H1 (cell line): ENCODE measurements at regions not wholly inside any gene's neighbourhood (a gene's known extent, or its start where the extent isn't known, plus 50 kb on each side); places are given as distances from the start of the nearest gene placed in this dataset.

Source experiments
- CTCF ChIA-PET: fragments of 300-600 bp; sonication (Branson Sonifier 250); formaldehyde crosslinking; loops from one replicate; lab custom pipeline; 2021; ENCODE audit not compliant: partially characterized antibody; lab: Charles Lee
- POLR2A ChIA-PET: fragments of 300-600 bp; sonication (Branson Sonifier 250); formaldehyde crosslinking; loops from one replicate; lab custom pipeline; 2021; ENCODE audit warnings: inconsistent platforms; ENCODE audit not compliant: partially characterized antibody; lab: Charles Lee
- DNase-seq, 2 experiments: peaks; one replicate each; pipeline versions ENCODE4 v3.0.0 to v3.0.0-alpha.2; 2010 to 2022; ENCODE audit warnings: low spot score in 2 of 2, low read depth in 1 of 2, mixed read lengths in 1 of 2
- FAIRE-seq: peaks from 2 replicates; lab custom pipeline; 2011; peaks lifted over from hg19 to GRCh38; lab: Jason Lieb, UNC
- H2AFZ ChIP-seq: 2 replicates; pipeline ENCODE4 v1.8.1; 2012; ENCODE audit warnings: low read length, inconsistent platforms
- H2AK5ac ChIP-seq: 2 replicates; pipeline ENCODE4 v1.6.1; 2013; ENCODE audit warnings: low read depth, low read length
- H2BK120ac ChIP-seq: replicated peaks from 2 replicates; pipeline ENCODE3; 2013; ENCODE audit warnings: low read depth, low read length, inconsistent platforms
- H2BK12ac ChIP-seq: 2 replicates; pipeline ENCODE4 v1.6.1; 2013; ENCODE audit warnings: low read depth, low read length
- H2BK15ac ChIP-seq: 2 replicates; pipeline ENCODE4 v1.6.1; 2013; ENCODE audit warnings: low read length
- H2BK20ac ChIP-seq: 2 replicates; pipeline ENCODE4 v1.6.1; 2013; ENCODE audit warnings: low read length
- H2BK5ac ChIP-seq: 2 replicates; pipeline ENCODE4 v1.6.1; 2013; ENCODE audit warnings: low read depth, low read length
- H3K14ac ChIP-seq: 2 replicates; pipeline ENCODE4 v1.6.1; 2013; ENCODE audit warnings: inconsistent platforms; ENCODE audit not compliant: insufficient read length
- H3K18ac ChIP-seq: 2 replicates; pipeline ENCODE4 v1.6.1; 2013; ENCODE audit warnings: low read length; ENCODE audit errors: extremely low read depth
- H3K23ac ChIP-seq: 2 replicates; pipeline ENCODE4 v1.6.1; 2013; ENCODE audit warnings: inconsistent platforms; ENCODE audit not compliant: insufficient read length
- H3K23me2 ChIP-seq: 2 replicates; pipeline ENCODE4 v1.6.1; 2013; ENCODE audit warnings: low read depth, low read length
- H3K27ac ChIP-seq: 2 replicates; pipeline ENCODE4 v1.6.1; 2011; ENCODE audit warnings: low read depth, low read length, inconsistent platforms
- H3K27me3 ChIP-seq, 4 experiments: replicated peaks in 1 of 4; 1 replicate in 1 of 4; 2 replicates in 3 of 4; pipeline versions ENCODE4 v1.6.1 to v1.8.1; 2011 to 2013; ENCODE audit warnings: low read length in 3 of 4, mild to moderate bottlenecking in 3 of 4, inconsistent platforms in 2 of 4, mixed read lengths in 2 of 4, moderate library complexity in 1 of 4; ENCODE audit not compliant: control insufficient read depth in 3 of 4, insufficient read depth in 3 of 4; ENCODE audit errors: extremely low read depth in 1 of 4
- H3K36me3 ChIP-seq, 4 experiments: 2 replicates each; pipeline versions ENCODE4 v1.6.1 to v1.8.1; 2011 to 2013; ENCODE audit warnings: mild to moderate bottlenecking in 4 of 4, low read length in 3 of 4, moderate library complexity in 2 of 4, control low read depth in 1 of 4, inconsistent platforms in 1 of 4; ENCODE audit not compliant: insufficient read depth in 4 of 4, control insufficient read depth in 2 of 4
- H3K4ac ChIP-seq: replicated peaks from 2 replicates; pipeline ENCODE3; 2013; ENCODE audit warnings: low read length, low read depth, mixed read lengths, inconsistent platforms; ENCODE audit not compliant: insufficient read length
- H3K4me1 ChIP-seq, 4 experiments: replicated peaks in 1 of 4; 1 replicate in 1 of 4; 2 replicates in 3 of 4; pipeline versions ENCODE4 v1.6.1 to v1.8.1; 2011 to 2013; ENCODE audit warnings: low read length in 3 of 4, inconsistent platforms in 2 of 4, mixed read lengths in 1 of 4; ENCODE audit not compliant: insufficient read depth in 4 of 4, control insufficient read depth in 3 of 4
- H3K4me2 ChIP-seq, 2 experiments: 2 replicates each; pipeline versions ENCODE4 v1.6.1 to v1.8.1; 2011 to 2013; ENCODE audit warnings: low read depth in 2 of 2, low read length in 2 of 2, control low read depth in 1 of 2, inconsistent platforms in 1 of 2, mild to moderate bottlenecking in 1 of 2; ENCODE audit not compliant: insufficient read depth in 1 of 2
- H3K4me3 ChIP-seq, 4 experiments: fragments of 200-600, 300-600 bp in 1 of 4; sonication (generic), shearing (Covaris generic), sonication (Bioruptor Twin) in 1 of 4; 2 replicates each; pipeline versions ENCODE4 v1.5.1 to v1.8.1; 2011 to 2016; ENCODE audit warnings: low read length in 4 of 4, low read depth in 3 of 4, control low read depth in 2 of 4, inconsistent platforms in 2 of 4, mild to moderate bottlenecking in 2 of 4, mixed read lengths in 1 of 4, moderate library complexity in 1 of 4; ENCODE audit not compliant: insufficient read depth in 2 of 4; ENCODE audit errors: extremely low read depth in 1 of 4
- H3K56ac ChIP-seq: replicated peaks from 2 replicates; pipeline ENCODE3; 2013; ENCODE audit warnings: low read depth, mild to moderate bottlenecking, mixed read lengths, low read length, inconsistent platforms; ENCODE audit not compliant: insufficient read length
- H3K79me1 ChIP-seq: 2 replicates; pipeline ENCODE4 v1.6.1; 2013; ENCODE audit warnings: low read depth, low read length, control low read depth
- H3K79me2 ChIP-seq, 2 experiments: 2 replicates each; pipeline versions ENCODE4 v1.6.1 to v1.8.1; 2012 to 2013; ENCODE audit warnings: low read length in 2 of 2, mild to moderate bottlenecking in 2 of 2, inconsistent platforms in 1 of 2; ENCODE audit not compliant: insufficient read depth in 2 of 2, control insufficient read depth in 1 of 2
- H3K9ac ChIP-seq, 4 experiments: replicated peaks in 1 of 4; 1 replicate in 1 of 4; 2 replicates in 3 of 4; pipeline versions ENCODE4 v1.6.1 to v1.8.1; 2011 to 2013; ENCODE audit warnings: low read depth in 3 of 4, low read length in 3 of 4, control low read depth in 2 of 4, mild to moderate bottlenecking in 2 of 4, moderate library complexity in 2 of 4, inconsistent platforms in 1 of 4; ENCODE audit errors: extremely low read depth in 1 of 4
- H3K9me3 ChIP-seq, 2 experiments: 2 replicates each; pipeline versions ENCODE4 v1.6.1 to v1.8.1; 2012 to 2013; ENCODE audit warnings: mild to moderate bottlenecking in 2 of 2, moderate library complexity in 2 of 2, control low read depth in 1 of 2, inconsistent platforms in 1 of 2, low read depth in 1 of 2, low read length in 1 of 2, mixed read lengths in 1 of 2; ENCODE audit not compliant: insufficient read depth in 2 of 2
- H4K20me1 ChIP-seq, 2 experiments: replicated peaks in 1 of 2; 2 replicates each; pipeline versions ENCODE3 to v1.8.1; 2011 to 2013; ENCODE audit warnings: inconsistent platforms in 2 of 2, low read length in 2 of 2, mild to moderate bottlenecking in 1 of 2; ENCODE audit not compliant: insufficient read depth in 2 of 2, control insufficient read depth in 1 of 2
- H4K5ac ChIP-seq: 2 replicates; pipeline ENCODE4 v1.6.1; 2013; ENCODE audit warnings: low read length, low read depth, mixed read lengths, inconsistent platforms; ENCODE audit not compliant: insufficient read length
- H4K8ac ChIP-seq: 2 replicates; pipeline ENCODE4 v1.8.0; 2013; ENCODE audit warnings: mild to moderate bottlenecking, moderate library complexity, low read length, inconsistent platforms; ENCODE audit not compliant: insufficient read depth; ENCODE audit errors: extremely low read depth
- H4K91ac ChIP-seq: replicated peaks from 2 replicates; pipeline ENCODE3; 2013; ENCODE audit warnings: low read length, mixed read lengths, inconsistent platforms; ENCODE audit not compliant: insufficient read length
- CTCF ChIP-seq, 3 experiments: IDR thresholded peaks; 1 replicate in 2 of 3; 2 replicates in 1 of 3; pipeline versions ENCODE4 v1.5.1 to v1.6.1; 2011; ENCODE audit warnings: low read length in 3 of 3, mild to moderate bottlenecking in 3 of 3, inconsistent platforms in 2 of 3, low read depth in 1 of 3, moderate library complexity in 1 of 3; ENCODE audit not compliant: insufficient read depth in 1 of 3; ENCODE audit errors: control extremely low read depth in 1 of 3
- MAFK ChIP-seq: IDR thresholded peaks from 2 replicates; pipeline ENCODE4 v1.6.1; 2012; ENCODE audit warnings: low read depth, mild to moderate bottlenecking, improper control_type of control experiment, low read length
- WGBS, 2 experiments: shearing (Covaris generic) in 1 of 2; methylation state at CpG; one replicate each; pipeline versions ENCODE4 v1.1.6 to v1.1.7; 2013 to 2015; ENCODE audit warnings: low lambda C conversion rate in 2 of 2, mixed read lengths in 2 of 2, inconsistent platforms in 1 of 2, low coverage in 1 of 2, missing lambda C conversion rate in 1 of 2; ENCODE audit not compliant: insufficient replicate concordance in 2 of 2, insufficient coverage in 1 of 2, insufficient read length in 1 of 2; ENCODE audit errors: extremely low coverage in 1 of 2, missing lambda C conversion rate in 1 of 2; 5-methylcytosine and 5-hydroxymethylcytosine counted together

GRCh38 chr15:79166311-79166955 is 75.9 kb upstream of the RASGRF1 start:
- ChIA-PET POLR2A (no interaction called here), CTCF (interaction anchor here (0.6 to 2.6 kb wide), 9 partner anchors 10 to 138 kb away, joined by 3 to 13 read pairs (median 3); no protein-coding TSS in a partner anchor)
- Histone ChIP-seq H3K4me1 (peaks cover 0 to 4% (median 1%) of the 10 kb centered on the region in 4 experiments; a peak in 4 of 7 replicates), H3K14ac (no peak overlapping the region), H4K20me1 (no peaks in the 10 kb centered on the region), H3K23ac (no peak overlapping the region), H3K4me3 (no peak overlapping the region), H2BK20ac (no peak overlapping the region), H3K9me3 (no peaks in the 10 kb centered on the region), H2AK5ac (no peak overlapping the region), H2BK12ac (no peak overlapping the region), H3K27ac (no peak overlapping the region), H3K4ac (no peak overlapping the region), H2AFZ (no peak overlapping the region), H3K9ac (no peak overlapping the region), H4K8ac (no peak overlapping the region), H3K79me1 (no peaks in the 10 kb centered on the region), H3K27me3 (no peaks in the 10 kb centered on the region), H3K56ac (no peak overlapping the region), H3K36me3 (no peaks in the 10 kb centered on the region), H2BK15ac (no peak overlapping the region), H4K91ac (no peak overlapping the region), H3K79me2 (no peaks in the 10 kb centered on the region), H2BK120ac (no peak overlapping the region), H4K5ac (no peak overlapping the region), H3K18ac (no peak overlapping the region), H3K23me2 (no peaks in the 10 kb centered on the region), H3K4me2 (no peak overlapping the region), H2BK5ac (no peak overlapping the region)
- FAIRE-seq = no peak
- no peak for TF ChIP-seq MAFK
- no peak for TF ChIP-seq CTCF (IDR thresholded peaks at IDR 0.05; ENCODE audit: control extremely low read depth in 1 of 3, insufficient read depth in 1 of 3, low read depth in 1 of 3, low read length in 3 of 3)
- DNase-seq = no peak
- 83% methylated on average over 5 of the region's 5 CpGs; no CpG with 5 or more reads in 1 of the 2 experiments for WGBS, 2 experiments
